ENCODE measurements at regions not wholly inside any gene's neighbourhood (a gene's known extent, or its start where the extent isn't known, plus 50 kb on each side); places are given as distances from the start of the nearest gene placed in this dataset.

DNA sequence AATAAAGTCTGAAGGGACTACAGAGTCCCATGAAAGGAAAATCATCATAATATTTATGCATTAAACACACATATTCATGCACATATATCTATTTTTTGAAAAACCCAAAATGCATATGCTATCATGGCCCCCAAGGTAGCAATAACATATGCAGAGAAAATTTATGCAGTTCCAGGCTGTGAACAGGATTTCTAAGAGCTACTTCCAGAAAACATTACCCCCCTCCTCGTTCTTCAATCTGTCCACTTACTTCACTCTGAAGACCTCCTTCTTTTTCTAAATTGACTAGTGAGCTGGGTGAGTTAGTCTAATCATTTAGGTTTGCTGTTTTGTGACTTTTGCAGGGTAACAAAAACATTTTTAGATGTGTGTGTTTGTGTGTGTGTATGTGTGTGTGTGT lies 376.4 kb upstream of the ZEB2 start:
- no peak for TF ChIP-seq CTCF (IDR thresholded peaks at IDR 0.05)
- TF ChIP-seq POLR2A (IDR thresholded peaks at IDR 0.05), result no peak

All from uterus (tissue), 2 donors.